ENCODE measurements at regions not wholly inside any gene's neighbourhood (a gene's known extent, or its start where the extent isn't known, plus 50 kb on each side); places are given as distances from the start of the nearest gene placed in this dataset.

DNA sequence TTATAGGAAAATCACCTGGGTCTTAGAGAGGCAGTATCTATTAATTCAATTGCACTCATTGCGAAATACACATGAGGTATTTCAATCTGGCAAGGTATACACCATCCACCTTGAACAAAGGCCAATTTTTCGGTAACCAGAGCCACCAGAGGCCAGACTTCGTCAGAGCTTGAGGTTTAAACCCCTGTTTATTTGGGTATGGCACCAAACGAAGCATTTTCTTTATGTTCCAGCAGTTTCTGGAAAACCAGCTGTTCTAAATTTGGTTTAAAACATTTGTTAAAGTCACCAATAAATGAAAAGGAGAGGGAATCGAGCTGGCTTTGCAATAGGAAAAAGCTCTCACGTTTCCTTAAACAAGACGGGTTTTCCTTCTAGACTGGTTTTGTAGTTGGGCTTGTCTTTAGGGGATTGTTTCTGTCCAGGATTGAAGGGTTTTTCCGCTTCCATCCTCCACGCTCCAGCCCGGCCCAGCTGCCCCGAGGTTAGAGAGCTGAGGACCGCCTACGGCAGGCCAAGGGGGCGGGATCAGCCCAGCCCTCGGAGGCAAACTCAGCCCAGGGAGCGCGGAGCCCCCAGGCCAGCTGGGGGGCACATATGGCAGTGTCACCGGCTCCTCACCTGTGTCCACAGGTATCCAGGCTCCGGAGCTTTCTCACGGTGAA, 539.4 kb upstream of the MGMT start:
- Histone ChIP-seq H3K27me3 (ENCODE audit: control insufficient read depth in 4 of 4, insufficient read depth in 4 of 4, low read length in 3 of 4) (no peaks in the 10 kb centered on the region), H3K4me3 (ENCODE audit: low read depth in 1 of 3, low read length in 3 of 3) (no peak overlapping the region), H3K9ac (ENCODE audit: low read depth in 1 of 2, low read length in 2 of 2) (no peak overlapping the region), H3K36me3 (ENCODE audit: control insufficient read depth in 4 of 4, insufficient read depth in 3 of 4, low read depth in 1 of 4, low read length in 3 of 4) (no peaks in the 10 kb centered on the region), H3K27ac (ENCODE audit: low read depth in 1 of 2, low read length in 2 of 2) (no peak overlapping the region), H3K4me1 (ENCODE audit: control insufficient read depth in 4 of 4, insufficient read depth in 4 of 4, low read length in 3 of 4) (peaks cover 0 to 9% (median 0%) of the 10 kb centered on the region in 4 donors), H3K9me3 (ENCODE audit: control insufficient read depth in 4 of 4, low read length in 3 of 4) (no peaks in the 10 kb centered on the region)
- 58% methylated on average over 20 of the region's 20 CpGs for WGBS
- DNase-seq (ENCODE audit: low spot score): no peak
- TF ChIP-seq HNF4A (conservative IDR thresholded peaks at IDR 0.05) (peak; percentile 22 to 45), JUND (IDR thresholded peaks at IDR 0.05) (peak in 1 of 2 donors; percentile 25), ZBTB33 (IDR thresholded peaks at IDR 0.05) (no peak), RXRA (IDR thresholded peaks at IDR 0.05) (peak in 1 of 2 donors; percentile 19)
- TF ChIP-seq, protein P1, sequence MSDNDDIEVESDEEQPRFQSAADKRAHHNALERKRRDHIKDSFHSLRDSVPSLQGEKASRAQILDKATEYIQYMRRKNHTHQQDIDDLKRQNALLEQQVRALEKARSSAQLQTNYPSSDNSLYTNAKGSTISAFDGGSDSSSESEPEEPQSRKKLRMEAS (IDR thresholded peaks at IDR 0.05): no peak
- TF ChIP-seq, protein P2, sequence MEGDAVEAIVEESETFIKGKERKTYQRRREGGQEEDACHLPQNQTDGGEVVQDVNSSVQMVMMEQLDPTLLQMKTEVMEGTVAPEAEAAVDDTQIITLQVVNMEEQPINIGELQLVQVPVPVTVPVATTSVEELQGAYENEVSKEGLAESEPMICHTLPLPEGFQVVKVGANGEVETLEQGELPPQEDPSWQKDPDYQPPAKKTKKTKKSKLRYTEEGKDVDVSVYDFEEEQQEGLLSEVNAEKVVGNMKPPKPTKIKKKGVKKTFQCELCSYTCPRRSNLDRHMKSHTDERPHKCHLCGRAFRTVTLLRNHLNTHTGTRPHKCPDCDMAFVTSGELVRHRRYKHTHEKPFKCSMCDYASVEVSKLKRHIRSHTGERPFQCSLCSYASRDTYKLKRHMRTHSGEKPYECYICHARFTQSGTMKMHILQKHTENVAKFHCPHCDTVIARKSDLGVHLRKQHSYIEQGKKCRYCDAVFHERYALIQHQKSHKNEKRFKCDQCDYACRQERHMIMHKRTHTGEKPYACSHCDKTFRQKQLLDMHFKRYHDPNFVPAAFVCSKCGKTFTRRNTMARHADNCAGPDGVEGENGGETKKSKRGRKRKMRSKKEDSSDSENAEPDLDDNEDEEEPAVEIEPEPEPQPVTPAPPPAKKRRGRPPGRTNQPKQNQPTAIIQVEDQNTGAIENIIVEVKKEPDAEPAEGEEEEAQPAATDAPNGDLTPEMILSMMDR (IDR thresholded peaks at IDR 0.05; ENCODE audit: low read depth, low read length, missing input control): no peak

DNA sequence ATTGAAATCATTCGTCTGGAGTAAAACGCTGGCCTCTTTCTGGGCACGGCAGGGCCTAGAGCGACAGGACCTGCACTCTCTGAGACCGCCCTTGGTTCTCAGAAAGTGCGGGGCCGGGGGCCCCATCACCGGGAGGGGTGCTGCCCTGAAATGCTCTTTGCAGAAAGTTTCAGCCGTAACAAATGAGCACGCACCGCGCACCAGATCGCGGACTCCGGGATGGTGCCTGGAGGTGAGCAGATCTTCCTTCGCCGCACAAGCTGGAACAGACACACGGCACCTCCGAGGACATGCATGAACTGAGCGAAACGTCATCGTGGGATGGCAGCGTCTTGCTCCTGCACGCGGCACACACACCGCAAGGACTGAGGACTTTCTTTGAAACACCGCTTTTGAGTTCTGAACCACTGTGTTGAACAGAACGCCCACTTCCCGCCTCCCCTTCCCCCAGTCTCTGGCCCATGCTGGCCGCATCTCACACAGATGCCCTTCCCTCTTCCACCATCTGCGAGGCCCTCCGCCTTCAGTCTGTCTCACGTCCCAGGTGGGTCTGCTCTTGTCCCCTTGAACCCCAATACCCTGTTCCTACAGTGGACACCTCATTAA, 538.7 kb upstream of the MGMT start:
- H3K27ac ChIP-seq (ENCODE audit: low read depth in 1 of 2, low read length in 2 of 2): no peak overlapping the region
- H3K4me1 ChIP-seq (ENCODE audit: control insufficient read depth in 4 of 4, insufficient read depth in 4 of 4, low read length in 3 of 4): peaks cover 0 to 9% (median 0%) of the 10 kb centered on the region in 4 donors
- H3K27me3 ChIP-seq (ENCODE audit: control insufficient read depth in 4 of 4, insufficient read depth in 4 of 4, low read length in 3 of 4): no peaks in the 10 kb centered on the region
- TF ChIP-seq, protein P2 (IDR thresholded peaks at IDR 0.05; ENCODE audit: low read depth, low read length, missing input control): no peak
- no peak for TF ChIP-seq RXRA (IDR thresholded peaks at IDR 0.05)
- no peak for TF ChIP-seq EGR1 (IDR thresholded peaks at IDR 0.05; ENCODE audit: low read depth in 2 of 2)
- TF ChIP-seq, protein P3, sequence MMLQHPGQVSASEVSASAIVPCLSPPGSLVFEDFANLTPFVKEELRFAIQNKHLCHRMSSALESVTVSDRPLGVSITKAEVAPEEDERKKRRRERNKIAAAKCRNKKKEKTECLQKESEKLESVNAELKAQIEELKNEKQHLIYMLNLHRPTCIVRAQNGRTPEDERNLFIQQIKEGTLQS (IDR thresholded peaks at IDR 0.05): no peak
- TF ChIP-seq HNF4G (IDR thresholded peaks at IDR 0.05): no peak
- TF ChIP-seq, protein P1 (IDR thresholded peaks at IDR 0.05): no peak
- no peak for TF ChIP-seq TAF1 (conservative IDR thresholded peaks at IDR 0.05)
- no peak for TF ChIP-seq YY1 (IDR thresholded peaks at IDR 0.05)
- no peak for TF ChIP-seq REST (IDR thresholded peaks at IDR 0.05)
- no peak for TF ChIP-seq FOXA1 (IDR thresholded peaks at IDR 0.05)
- no peak for TF ChIP-seq RAD21 (IDR thresholded peaks at IDR 0.05)
- TF ChIP-seq NR2F2 (IDR thresholded peaks at IDR 0.05): no peak
- TF ChIP-seq HNF4A (conservative IDR thresholded peaks at IDR 0.05): no peak
- TF ChIP-seq GABPA (IDR thresholded peaks at IDR 0.05 in 1 of 2, conservative IDR thresholded peaks at IDR 0.05 in 1 of 2): no peak
- no peak for TF ChIP-seq JUND (IDR thresholded peaks at IDR 0.05)
- TF ChIP-seq FOXA2 (IDR thresholded peaks at IDR 0.05): no peak
- TF ChIP-seq SP1 (IDR thresholded peaks at IDR 0.05): no peak
- no peak for TF ChIP-seq ZBTB33 (IDR thresholded peaks at IDR 0.05)
- H3K4me3 ChIP-seq (ENCODE audit: low read depth in 1 of 3, low read length in 3 of 3): no peak overlapping the region
- no peak overlapping the region for H3K9ac ChIP-seq (ENCODE audit: low read depth in 1 of 2, low read length in 2 of 2)
- H3K36me3 ChIP-seq (ENCODE audit: control insufficient read depth in 4 of 4, insufficient read depth in 3 of 4, low read depth in 1 of 4, low read length in 3 of 4): no peaks in the 10 kb centered on the region
- WGBS: 83% methylated on average over 33 of the region's 33 CpGs
- no peak for DNase-seq (ENCODE audit: low spot score)
- no peaks in the 10 kb centered on the region for H3K9me3 ChIP-seq (ENCODE audit: control insufficient read depth in 4 of 4, low read length in 3 of 4)

Data from liver (tissue), 8 donors.